GM19452 (cell line): ENCODE measurements at regions not wholly inside any gene's neighbourhood (a gene's known extent, or its start where the extent isn't known, plus 50 kb on each side); places are given as distances from the start of the nearest gene placed in this dataset.

Experiments used
- ATAC-seq: cut with Tn5 transposase; IDR thresholded peaks from one replicate; pipeline ENCODE4 v1.9.1; 2021; ENCODE audit not compliant: unreplicated experiment

DNA sequence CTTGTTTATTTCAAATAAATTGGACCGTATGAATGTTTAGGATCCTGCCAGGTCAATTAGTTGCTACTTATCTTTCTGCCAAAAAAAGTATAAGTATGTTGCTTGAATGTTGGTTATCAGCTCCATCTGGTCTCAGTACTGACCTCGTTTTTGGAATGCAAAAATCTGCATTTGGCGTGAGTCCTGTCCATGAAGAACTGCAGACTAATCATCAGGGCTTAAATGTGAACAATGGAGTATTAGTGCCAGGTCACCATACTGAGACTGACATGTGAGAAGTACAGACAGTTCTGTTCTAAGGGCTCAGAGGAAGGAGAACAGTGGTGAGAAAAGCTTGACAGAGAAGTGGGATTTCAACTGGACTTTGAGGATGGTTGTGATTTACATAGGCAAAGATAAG lies 393.1 kb upstream of the SLC14A2 start:
- no peak for ATAC-seq

- ATAC-seq = no peak
Observed at GRCh38 chr18:45227001-45227742, 388.1 kb upstream of the SLC14A2 start.

DNA sequence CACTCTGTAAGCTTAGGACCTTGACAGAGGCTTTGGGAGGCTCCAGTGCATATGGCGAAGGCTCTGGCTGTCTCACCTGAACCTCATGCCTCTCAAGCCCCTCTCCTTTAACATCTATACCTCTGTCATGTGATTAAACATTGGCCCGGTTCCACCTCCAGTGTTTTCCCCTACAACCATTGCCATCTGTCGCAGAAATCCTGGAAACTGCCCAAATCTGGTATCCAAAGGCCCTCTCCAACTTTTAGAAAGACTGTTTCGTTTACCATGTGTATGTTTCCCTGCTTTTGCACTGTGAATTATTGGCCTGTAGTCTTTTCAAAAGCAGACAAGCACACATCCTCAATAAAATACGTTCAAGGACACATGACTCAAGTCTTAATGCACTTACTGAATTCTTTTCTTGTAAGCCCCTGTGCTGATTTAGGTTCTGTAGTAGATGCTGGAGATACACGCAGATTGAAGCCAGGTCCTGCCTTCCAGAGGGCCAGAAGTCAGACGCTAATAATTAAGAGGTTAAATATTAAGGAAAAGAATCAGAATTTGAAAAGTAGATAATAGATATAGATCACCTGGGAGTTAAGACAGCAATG lies 386.4 kb upstream of the SLC14A2 start:
- no peak for ATAC-seq

- no peak for ATAC-seq
Observed at GRCh38 chr18:45231617-45232016, 383.7 kb upstream of the SLC14A2 start.

DNA sequence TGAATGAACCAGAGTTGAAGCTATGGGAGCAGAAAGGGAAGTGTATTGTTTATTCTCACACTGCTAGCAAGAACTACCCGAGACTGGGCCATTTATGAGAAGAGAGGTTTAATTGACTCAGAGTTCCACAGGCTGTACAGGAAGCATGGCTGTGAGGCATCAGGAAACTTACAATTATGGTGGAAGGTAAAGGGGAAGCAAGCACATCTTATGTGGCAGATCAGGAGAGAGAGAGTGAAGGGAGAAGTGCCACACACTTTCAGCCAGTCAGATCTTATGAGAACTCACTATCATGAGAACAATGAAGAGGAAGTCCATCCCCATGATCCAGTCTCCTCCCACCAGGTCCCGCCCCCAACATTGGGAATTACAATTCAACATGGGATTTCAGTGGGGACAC lies 383.2 kb upstream of the SLC14A2 start:
- no peak for ATAC-seq

- ATAC-seq = no peak
Observed at GRCh38 chr18:45236676-45237075, 378.6 kb upstream of the SLC14A2 start.

- ATAC-seq = no peak
Observed at GRCh38 chr18:45237343-45238098, 377.8 kb upstream of the SLC14A2 start.

GRCh38 chr18:45241271-45241670 lies 374.0 kb upstream of the SLC14A2 start:
- ATAC-seq = no peak

DNA sequence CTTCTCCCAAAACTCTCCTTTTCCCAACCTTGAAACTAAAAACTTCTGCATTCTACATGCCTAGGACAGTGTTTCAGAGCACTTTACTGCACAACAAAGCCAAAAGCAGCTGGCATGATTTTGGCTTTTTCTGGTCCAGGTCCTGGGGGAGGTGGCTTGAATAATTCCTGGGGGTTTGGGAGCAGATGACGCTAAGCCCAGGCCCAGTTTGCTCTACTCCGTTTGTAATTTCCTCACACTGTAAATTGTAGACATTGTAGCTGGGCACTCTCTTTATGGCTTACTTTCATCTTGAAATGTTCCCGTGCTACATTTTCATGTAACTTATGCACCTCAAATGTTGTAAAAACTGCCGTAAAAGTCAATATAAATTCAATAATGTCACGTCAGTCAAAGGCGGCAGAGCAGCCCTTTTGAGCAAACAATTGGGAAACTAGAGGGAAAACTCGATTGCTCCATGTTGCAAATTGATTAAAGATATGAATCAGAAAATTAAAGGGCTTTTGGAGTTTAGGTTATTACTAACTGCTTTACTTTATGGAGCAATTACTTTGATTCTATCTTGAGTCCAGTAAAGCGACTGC lies 373.2 kb upstream of the SLC14A2 start:
- ATAC-seq = no peak

DNA sequence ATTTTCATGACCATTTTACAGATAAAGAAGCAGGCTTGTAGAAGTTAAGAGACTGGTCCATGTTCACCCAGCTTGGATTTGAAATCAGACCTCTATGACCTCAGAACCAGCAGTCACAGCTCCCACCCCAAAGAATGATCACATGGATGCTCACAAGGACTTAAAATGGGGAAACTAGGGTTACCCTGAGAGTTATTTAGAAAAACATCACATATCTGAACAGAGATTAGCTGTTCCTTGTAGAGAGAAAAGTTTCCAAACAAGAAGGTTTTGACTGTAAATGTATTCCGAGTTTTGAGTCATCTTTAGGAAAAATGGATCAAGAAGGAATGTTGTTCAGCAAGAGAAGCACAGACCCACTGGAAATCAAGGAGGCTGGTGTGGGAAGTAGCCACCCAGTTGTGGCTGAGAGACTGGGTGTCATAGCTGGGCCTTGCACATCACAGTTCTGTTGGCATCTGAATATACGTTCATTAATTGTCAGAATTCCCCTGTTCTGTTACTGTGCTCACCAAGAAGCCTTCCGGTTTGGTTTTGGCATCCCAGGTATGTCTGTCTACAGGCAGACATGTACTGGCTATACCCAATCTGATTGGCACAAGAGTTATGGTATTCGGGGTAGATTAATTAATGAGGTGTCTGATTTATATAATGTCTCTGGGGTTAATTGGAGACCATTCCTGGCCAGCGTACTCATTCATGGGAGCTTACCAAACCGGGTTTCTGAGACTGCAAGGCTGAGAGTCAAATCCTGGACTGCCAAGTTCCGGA lies 371.8 kb upstream of the SLC14A2 start:
- no peak for ATAC-seq

GRCh38 chr18:45245091-45245511 lies 370.2 kb upstream of the SLC14A2 start:
- no peak for ATAC-seq

DNA sequence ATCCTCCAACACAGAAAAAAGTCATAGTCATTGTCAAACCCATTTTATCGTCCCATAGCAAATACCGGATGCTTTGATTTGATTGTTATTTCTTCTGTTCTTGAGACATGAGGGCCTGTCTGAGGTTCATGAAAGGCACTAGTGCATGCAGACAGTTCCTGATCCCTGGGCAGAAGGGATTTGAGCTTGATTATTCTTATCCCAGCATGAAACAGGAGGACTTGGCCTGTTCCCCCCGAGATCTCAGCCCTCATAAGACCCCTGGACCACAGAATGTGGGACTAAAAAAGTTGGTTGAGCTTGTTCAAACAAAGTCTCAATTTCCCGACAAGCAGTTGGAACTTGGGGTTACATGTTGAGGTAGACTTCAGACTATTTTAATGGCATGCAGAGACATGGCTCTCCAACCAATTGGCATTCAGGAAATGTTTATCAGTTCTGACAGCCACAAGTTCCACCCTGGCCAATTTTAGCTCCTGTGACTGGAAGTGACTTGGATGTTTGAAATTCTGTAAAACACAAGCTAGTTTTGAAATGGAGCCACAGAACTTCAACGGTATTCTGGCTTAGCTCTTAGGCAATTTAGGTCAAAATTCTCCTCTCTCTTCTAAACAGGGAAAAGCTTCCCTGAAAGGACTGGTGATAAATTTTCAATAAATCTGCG lies 366.9 kb upstream of the SLC14A2 start:
- ATAC-seq = no peak

DNA sequence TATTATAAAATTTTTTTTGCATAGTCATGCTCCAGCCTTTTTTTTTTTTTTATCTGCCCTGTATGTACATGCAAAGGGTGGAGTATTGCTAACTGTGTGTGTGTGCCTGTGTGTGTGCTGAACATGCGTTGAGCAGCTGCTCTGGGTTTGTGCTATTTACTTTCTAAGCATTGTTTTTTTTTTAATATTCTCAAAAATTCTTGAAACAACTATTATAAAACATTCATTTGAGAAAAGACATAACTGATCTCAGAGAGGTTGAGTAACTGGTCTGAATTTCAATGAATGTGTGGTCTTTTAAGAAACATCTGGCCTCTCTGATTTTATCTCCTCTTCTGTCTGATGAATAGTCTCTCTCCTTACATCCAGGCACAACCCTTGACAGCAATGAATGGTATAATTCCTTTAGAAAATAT lies 366.0 kb upstream of the SLC14A2 start:
- ATAC-seq = no peak

DNA sequence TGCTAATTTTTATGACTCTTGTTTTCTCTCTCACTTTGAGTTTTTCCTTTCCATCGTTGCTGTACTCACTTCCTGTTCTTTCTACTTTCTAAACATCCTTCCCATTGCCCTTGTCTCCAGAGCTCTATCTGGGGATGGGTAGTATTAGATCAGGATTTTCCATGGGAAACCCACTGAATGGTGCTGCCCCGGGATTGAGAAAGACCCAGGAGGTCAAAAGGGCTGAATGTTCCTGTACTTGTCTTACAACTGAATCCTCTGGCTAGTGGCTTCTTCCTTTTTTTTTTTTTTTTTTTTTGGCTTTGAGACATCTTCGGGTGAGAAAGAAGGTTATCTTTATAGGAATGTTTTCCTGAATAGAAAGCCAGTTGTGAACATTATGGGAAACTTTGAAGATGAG lies 364.8 kb upstream of the SLC14A2 start:
- no peak for ATAC-seq

- no peak for ATAC-seq
Observed at GRCh38 chr18:45251236-45251635, 364.0 kb upstream of the SLC14A2 start.

GRCh38 chr18:45252474-45252873 lies 362.8 kb upstream of the SLC14A2 start:
- ATAC-seq = no peak

DNA sequence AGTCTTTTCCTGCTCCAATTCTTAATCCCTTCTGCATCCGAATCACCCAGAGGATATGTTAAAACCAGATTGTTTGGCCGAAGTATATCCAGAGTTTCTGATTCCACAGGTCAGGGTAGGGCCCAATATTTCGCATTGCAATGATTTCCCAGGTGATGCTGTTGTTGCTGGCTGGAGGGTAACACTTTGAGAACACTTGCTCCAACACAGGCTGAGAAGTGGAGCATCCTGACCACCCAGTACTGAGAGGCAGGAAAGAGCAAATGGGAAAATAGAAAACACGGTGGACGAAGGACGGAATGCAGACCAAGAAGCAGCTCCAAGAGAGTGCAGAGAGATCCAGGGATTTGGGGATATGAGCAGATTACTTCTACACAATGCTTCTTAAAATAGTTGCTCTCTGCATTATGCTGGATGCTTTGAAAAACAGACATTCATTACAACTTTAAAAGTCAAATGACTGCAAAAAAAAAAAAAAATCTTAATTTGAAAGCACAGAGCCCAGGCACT lies 362.2 kb upstream of the SLC14A2 start:
- no peak for ATAC-seq

- no peak for ATAC-seq
Observed at GRCh38 chr18:45253973-45254708, 361.1 kb upstream of the SLC14A2 start.

DNA sequence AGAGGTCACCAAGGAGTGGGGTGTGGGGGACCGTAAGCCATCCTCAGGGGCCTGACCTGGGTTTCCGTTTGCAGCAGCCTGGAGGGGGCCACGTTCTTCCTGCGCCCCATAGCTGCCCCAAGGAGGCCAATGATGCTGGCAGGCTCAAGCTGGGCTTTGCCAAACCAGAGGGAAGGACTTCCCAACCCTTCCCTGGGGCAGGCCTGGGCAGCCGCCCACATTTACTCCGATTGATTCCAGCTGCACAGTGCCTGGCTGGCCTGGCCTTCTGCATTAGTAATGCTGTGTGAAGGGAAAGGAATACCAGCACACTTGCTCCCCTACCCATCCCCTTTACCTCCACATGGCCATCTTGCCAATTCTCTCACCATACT lies 360.6 kb upstream of the SLC14A2 start:
- ATAC-seq = no peak
